ENCODE measurements at regions not wholly inside any gene's neighbourhood (a gene's known extent, or its start where the extent isn't known, plus 50 kb on each side); places are given as distances from the start of the nearest gene placed in this dataset.
A peak's percentile ranks its signal among the peaks of the same experiment; 100 is the strongest.

- Histone ChIP-seq H3K36me3 (no peaks in the 10 kb centered on the region), H3K4me1 (no peaks in the 10 kb centered on the region), H3K27me3 (peaks cover 0 to 55% of the 10 kb centered on the region in 2 donors), H3K27ac (no peak overlapping the region), H3K4me3 (no peak overlapping the region), H3K9me3 (no peaks in the 10 kb centered on the region)
- intact Hi-C loops (cut with DNase I; ENCODE audit: low total_unique reads) = no loop called here
- peak in 1 of 2 donors; percentile 44 for DNase-seq
- no peak for TF ChIP-seq CTCF (IDR thresholded peaks at IDR 0.05)
Measured at GRCh38 chr12:132389526-132390286, 60.3 kb upstream of the GALNT9 start.

GRCh38 chr12:132389026-132389425 lies 59.6 kb upstream of the GALNT9 start:
- no peaks in the 10 kb centered on the region for H3K36me3 ChIP-seq
- H3K27me3 ChIP-seq = peaks cover 0 to 55% of the 10 kb centered on the region in 2 donors
- no peaks in the 10 kb centered on the region for H3K4me1 ChIP-seq
- intact Hi-C loops (cut with DNase I; ENCODE audit: low total_unique reads) = no loop called here
- no peak overlapping the region for H3K4me3 ChIP-seq
- no peak for TF ChIP-seq CTCF (IDR thresholded peaks at IDR 0.05)
- H3K9me3 ChIP-seq = no peaks in the 10 kb centered on the region
- no peak overlapping the region for H3K27ac ChIP-seq
- peak in 1 of 2 donors; percentile 28 for DNase-seq

GRCh38 chr12:132388379-132389015 lies 59.1 kb upstream of the GALNT9 start:
- no peak overlapping the region for H3K4me3 ChIP-seq
- H3K4me1 ChIP-seq = no peaks in the 10 kb centered on the region
- TF ChIP-seq CTCF (IDR thresholded peaks at IDR 0.05) = no peak
- peaks cover 0 to 55% of the 10 kb centered on the region in 2 donors for H3K27me3 ChIP-seq
- no peak overlapping the region for H3K27ac ChIP-seq
- no peaks in the 10 kb centered on the region for H3K36me3 ChIP-seq
- no peaks in the 10 kb centered on the region for H3K9me3 ChIP-seq
- intact Hi-C loops (cut with DNase I; ENCODE audit: low total_unique reads) = no loop called here
- peak in 1 of 2 donors; percentile 37 for DNase-seq

DNA sequence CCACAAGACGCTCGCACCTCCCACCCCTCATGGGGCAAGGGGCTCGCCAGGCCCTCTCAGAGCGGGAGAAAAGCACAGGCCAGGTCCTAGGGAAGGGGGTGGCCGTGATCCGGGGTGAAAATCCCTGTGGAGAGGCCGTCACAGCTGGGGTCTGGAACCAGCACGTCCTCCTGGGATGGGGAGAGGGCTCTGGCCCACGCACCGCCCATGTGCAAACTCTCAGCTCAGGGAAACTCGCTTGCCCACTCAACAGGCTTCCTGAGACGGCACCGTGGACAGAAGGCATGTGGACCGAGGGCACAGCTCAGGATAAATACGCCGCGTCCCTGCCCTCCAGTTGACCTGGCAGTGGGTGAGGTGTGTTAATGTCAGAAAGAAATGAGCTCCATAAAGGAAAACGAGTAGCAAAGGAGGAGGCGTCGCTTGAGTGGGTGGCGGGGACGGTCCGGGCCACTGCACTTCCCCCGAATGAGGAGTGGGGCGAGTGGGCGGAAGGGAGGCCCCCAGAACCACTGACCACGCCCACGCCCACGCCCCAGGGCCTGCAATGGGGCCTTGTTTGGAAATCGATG lies 57.6 kb upstream of the GALNT9 start:
- Histone ChIP-seq H3K4me3 (no peak overlapping the region), H3K36me3 (no peaks in the 10 kb centered on the region), H3K27me3 (peaks cover 0 to 52% of the 10 kb centered on the region in 2 donors), H3K4me1 (no peaks in the 10 kb centered on the region), H3K27ac (no peak overlapping the region), H3K9me3 (no peaks in the 10 kb centered on the region)
- intact Hi-C loops (cut with DNase I; ENCODE audit: low total_unique reads) = no loop called here
- no peak for TF ChIP-seq CTCF (IDR thresholded peaks at IDR 0.05)
- DNase-seq = no peak

DNA sequence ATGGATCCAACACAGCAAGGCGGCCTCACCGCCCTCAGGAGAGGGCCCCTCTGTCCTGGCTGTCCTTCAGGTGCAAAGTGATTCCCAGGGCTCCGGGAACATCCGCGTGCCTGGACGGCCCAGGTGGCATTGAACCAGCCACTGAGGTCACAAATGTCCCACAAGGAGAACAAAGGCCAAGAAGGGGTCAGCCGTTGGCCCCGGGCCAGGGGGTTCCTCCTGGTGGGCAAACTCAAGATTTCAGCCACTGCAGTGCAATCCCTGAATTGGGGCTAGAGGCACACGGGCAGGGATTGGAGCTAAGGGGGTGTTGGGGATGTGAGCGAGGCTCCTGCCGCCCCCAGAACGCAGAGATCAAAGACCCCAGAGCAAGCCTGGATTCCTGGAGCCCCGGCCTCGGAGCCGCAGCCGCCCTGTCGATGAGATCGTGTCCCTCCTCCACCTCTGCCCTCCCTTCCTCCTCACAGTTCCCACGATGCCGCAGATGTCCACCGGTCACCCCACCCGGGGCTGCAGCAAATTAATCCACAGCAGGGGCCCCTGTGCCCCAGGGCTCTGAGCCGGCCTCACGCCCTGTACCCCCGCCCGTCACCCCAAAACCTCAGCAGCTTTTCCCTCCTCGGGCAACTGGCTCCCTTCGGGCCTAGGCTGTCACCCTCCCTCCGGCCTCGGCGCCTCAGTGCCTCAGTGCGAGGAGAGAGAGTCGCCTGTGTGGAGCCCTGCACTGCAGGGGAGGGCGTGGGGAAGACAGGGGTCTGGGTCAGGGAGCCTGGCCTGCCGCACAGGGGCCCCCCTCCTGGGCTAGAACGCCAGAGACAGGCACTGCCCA lies 56.7 kb upstream of the GALNT9 start:
- Histone ChIP-seq H3K4me3 (no peak overlapping the region), H3K27me3 (peaks cover 0 to 52% of the 10 kb centered on the region in 2 donors), H3K9me3 (no peaks in the 10 kb centered on the region), H3K27ac (no peak overlapping the region), H3K36me3 (no peaks in the 10 kb centered on the region), H3K4me1 (no peaks in the 10 kb centered on the region)
- no peak for DNase-seq
- intact Hi-C loops (cut with DNase I; ENCODE audit: low total_unique reads) = no loop called here
- TF ChIP-seq CTCF (IDR thresholded peaks at IDR 0.05) = no peak
